GM18867 (cell line): ENCODE measurements at regions not wholly inside any gene's neighbourhood (a gene's known extent, or its start where the extent isn't known, plus 50 kb on each side); places are given as distances from the start of the nearest gene placed in this dataset.

Experiments
- ATAC-seq: cut with Tn5 transposase; IDR thresholded peaks from one replicate; pipeline ENCODE4 v1.9.1; 2021; ENCODE audit warnings: mild to moderate bottlenecking, moderate library complexity; ENCODE audit not compliant: unreplicated experiment

- ATAC-seq, result no peak
Measured at GRCh38 chr10:78445308-78445707, 411.6 kb downstream of the RPS24 start.

GRCh38 chr10:78448470-78448869 lies 414.8 kb downstream of the RPS24 start:
- ATAC-seq, result no peak

GRCh38 chr10:78448994-78449418 lies 415.3 kb downstream of the RPS24 start:
- no peak for ATAC-seq

GRCh38 chr10:78449554-78449953 lies 415.9 kb downstream of the RPS24 start:
- ATAC-seq, result no peak

GRCh38 chr10:78450239-78450638 lies 416.6 kb downstream of the RPS24 start:
- no peak for ATAC-seq

GRCh38 chr10:78450807-78451485 lies 417.3 kb downstream of the RPS24 start:
- ATAC-seq, result no peak

- ATAC-seq, result no peak
Measured at GRCh38 chr10:78451592-78451991, 417.9 kb downstream of the RPS24 start.

GRCh38 chr10:78454123-78454645 lies 420.5 kb downstream of the RPS24 start:
- no peak for ATAC-seq

GRCh38 chr10:78455236-78455635 lies 421.6 kb downstream of the RPS24 start:
- ATAC-seq, result no peak

- ATAC-seq, result no peak
Measured at GRCh38 chr10:78455811-78456210, 422.1 kb downstream of the RPS24 start.

- no peak for ATAC-seq
Measured at GRCh38 chr10:78456649-78457400, 423.2 kb downstream of the RPS24 start.

- ATAC-seq, result no peak
Measured at GRCh38 chr10:78457804-78458482, 424.3 kb downstream of the RPS24 start.

- ATAC-seq, result no peak
Measured at GRCh38 chr10:78458983-78459638, 425.4 kb downstream of the RPS24 start.

- no peak for ATAC-seq
Measured at GRCh38 chr10:78459639-78460037, 426.0 kb downstream of the RPS24 start.

- ATAC-seq, result no peak
Measured at GRCh38 chr10:78460204-78460603, 426.5 kb downstream of the RPS24 start.

- no peak for ATAC-seq
Measured at GRCh38 chr10:78461333-78461732, 427.7 kb downstream of the RPS24 start.

GRCh38 chr10:78462176-78462575 lies 428.5 kb downstream of the RPS24 start:
- no peak for ATAC-seq

GRCh38 chr10:78462726-78463228 lies 429.1 kb downstream of the RPS24 start:
- no peak for ATAC-seq

- ATAC-seq, result no peak
Measured at GRCh38 chr10:78464118-78464855, 430.6 kb downstream of the RPS24 start.

- ATAC-seq, result no peak
Measured at GRCh38 chr10:78464856-78465267, 431.2 kb downstream of the RPS24 start.
